Astrocyte (in vitro differentiated cells and primary cell): ENCODE measurements at regions not wholly inside any gene's neighbourhood (a gene's known extent, or its start where the extent isn't known, plus 50 kb on each side); places are given as distances from the start of the nearest gene placed in this dataset.
"Not testable (repeated sequence)": the region's sequence is repeated elsewhere in the genome, so short reads cannot be mapped to it uniquely, and the experiment has no call there.

ENCODE experiments used
- DNase-seq: peaks from one replicate; pipeline ENCODE4 v3.0.0-alpha.2; 2010; ENCODE audit warnings: low read depth
- FAIRE-seq: peaks from 2 replicates; lab custom pipeline; 2011; peaks lifted over from hg19 to GRCh38; lab: Jason Lieb, UNC
- H2AFZ ChIP-seq: 2 replicates; pipeline ENCODE4 v1.6.0; 2012; ENCODE audit warnings: low read depth, low read length, inconsistent platforms
- H3K27ac ChIP-seq: 2 replicates; pipeline ENCODE4 v1.5.1; 2011; ENCODE audit warnings: low read depth, low read length, inconsistent platforms
- H3K27me3 ChIP-seq: 2 replicates; pipeline ENCODE4 v1.6.0; 2011; ENCODE audit warnings: low read length, inconsistent platforms; ENCODE audit not compliant: insufficient read depth
- H3K36me3 ChIP-seq: 2 replicates; pipeline ENCODE4 v1.5.1; 2011; ENCODE audit warnings: low read length, inconsistent platforms; ENCODE audit not compliant: insufficient read depth
- H3K4me1 ChIP-seq: 2 replicates; pipeline ENCODE4 v1.5.1; 2011; ENCODE audit warnings: low read length, inconsistent platforms; ENCODE audit not compliant: insufficient read depth
- H3K4me2 ChIP-seq: 2 replicates; pipeline ENCODE4 v1.6.0; 2012; ENCODE audit warnings: low read length, inconsistent platforms
- H3K4me3 ChIP-seq: 2 replicates; pipeline ENCODE4 v1.5.1; 2011; ENCODE audit warnings: low read depth, mild to moderate bottlenecking, low read length, inconsistent platforms; ENCODE audit not compliant: insufficient read depth
- H3K79me2 ChIP-seq: 2 replicates; pipeline ENCODE4 v1.6.0; 2012; ENCODE audit warnings: mild to moderate bottlenecking, low read length, inconsistent platforms; ENCODE audit not compliant: insufficient read depth
- H3K9ac ChIP-seq: 2 replicates; pipeline ENCODE4 v1.6.0; 2012; ENCODE audit warnings: mild to moderate bottlenecking, low read length, inconsistent platforms
- H3K9me3 ChIP-seq: 2 replicates; pipeline ENCODE4 v1.5.1; 2012; ENCODE audit warnings: low read depth, mild to moderate bottlenecking, low read length, inconsistent platforms; ENCODE audit not compliant: insufficient read depth
- H4K20me1 ChIP-seq: 2 replicates; pipeline ENCODE4 v1.6.0; 2012; ENCODE audit warnings: low read length, inconsistent platforms; ENCODE audit not compliant: insufficient read depth
- H3K27ac Mint-ChIP-seq: one replicate; pipeline ENCODE4 v1.8.0; 2021; ENCODE audit warnings: mild to moderate bottlenecking, mixed read lengths; ENCODE audit not compliant: unreplicated experiment
- H3K27me3 Mint-ChIP-seq: one replicate; pipeline ENCODE4 v1.8.0; 2021; ENCODE audit warnings: low read depth, mixed read lengths; ENCODE audit not compliant: unreplicated experiment
- H3K36me3 Mint-ChIP-seq: one replicate; pipeline ENCODE4 v1.8.0; 2021; ENCODE audit warnings: low read depth, mixed read lengths; ENCODE audit not compliant: unreplicated experiment
- H3K4me1 Mint-ChIP-seq: one replicate; pipeline ENCODE4 v1.8.0; 2021; ENCODE audit warnings: low read depth, mixed read lengths; ENCODE audit not compliant: unreplicated experiment
- H3K4me3 Mint-ChIP-seq: one replicate; pipeline ENCODE4 v1.8.0; 2021; ENCODE audit warnings: mild to moderate bottlenecking, moderate library complexity, mixed read lengths; ENCODE audit not compliant: unreplicated experiment
- H3K9me3 Mint-ChIP-seq: one replicate; pipeline ENCODE4 v1.8.0; 2021; ENCODE audit warnings: mild to moderate bottlenecking, mixed read lengths; ENCODE audit not compliant: unreplicated experiment
- EZH2 ChIP-seq: IDR thresholded peaks from 2 replicates; pipeline ENCODE4 v1.6.1; 2012; ENCODE audit warnings: mild to moderate bottlenecking, low read length, inconsistent platforms; ENCODE audit not compliant: insufficient read depth
- TF ChIP-seq, protein P1 (sequence below): IDR thresholded peaks from 2 replicates; pipeline ENCODE4 v1.5.1; 2011; ENCODE audit warnings: low read depth, mild to moderate bottlenecking, inconsistent platforms, low read length, moderate library complexity; ENCODE audit not compliant: insufficient read depth

DNA sequence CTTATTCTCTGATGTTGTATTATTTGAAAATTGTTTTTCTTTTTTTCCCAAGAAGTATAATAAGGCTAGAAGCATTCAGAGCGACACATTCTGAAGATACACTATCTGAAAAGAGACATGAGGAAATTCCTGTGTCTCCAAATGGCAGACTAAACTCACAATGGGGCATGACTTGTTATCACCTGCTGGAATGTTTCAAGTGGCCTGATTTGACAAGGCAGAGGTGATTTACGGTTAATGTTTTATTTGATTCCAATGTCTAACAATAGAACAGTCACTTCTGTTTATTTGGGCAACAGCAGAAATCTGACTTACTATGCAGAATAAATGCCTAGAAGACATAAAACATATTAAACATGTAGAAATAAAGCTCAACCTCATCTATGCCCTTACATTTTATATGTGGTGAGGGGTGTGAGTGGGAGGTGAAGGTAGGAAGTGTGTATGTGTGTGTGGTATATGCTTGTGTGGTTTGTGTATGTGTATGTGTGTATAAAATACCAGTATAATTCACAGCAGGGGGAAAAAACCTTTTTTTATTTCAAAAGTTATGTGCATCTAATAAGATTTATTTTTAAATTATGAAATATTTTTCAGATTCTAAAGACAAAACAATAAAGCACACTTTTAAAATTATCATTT lies 1051.7 kb downstream of the ROBO2 start:
- Mint-ChIP-seq H3K9me3 (peaks cover 4% of the 10 kb centered on the region), H3K36me3 (no peaks in the 10 kb centered on the region), H3K27ac (no peak overlapping the region), H3K4me1 (no peaks in the 10 kb centered on the region), H3K4me3 (no peak overlapping the region), H3K27me3 (no peaks in the 10 kb centered on the region)
- Histone ChIP-seq H3K27me3 (no peaks in the 10 kb centered on the region), H2AFZ (no peak overlapping the region), H3K79me2 (no peaks in the 10 kb centered on the region), H3K36me3 (no peaks in the 10 kb centered on the region), H3K9me3 (no peaks in the 10 kb centered on the region), H3K9ac (no peak overlapping the region), H3K4me3 (no peak overlapping the region), H3K4me2 (no peak overlapping the region), H4K20me1 (no peaks in the 10 kb centered on the region), H3K27ac (no peak overlapping the region), H3K4me1 (no peaks in the 10 kb centered on the region)
- DNase-seq (peak; percentile 4), FAIRE-seq (no peak)
- TF ChIP-seq EZH2: no peak

DNA sequence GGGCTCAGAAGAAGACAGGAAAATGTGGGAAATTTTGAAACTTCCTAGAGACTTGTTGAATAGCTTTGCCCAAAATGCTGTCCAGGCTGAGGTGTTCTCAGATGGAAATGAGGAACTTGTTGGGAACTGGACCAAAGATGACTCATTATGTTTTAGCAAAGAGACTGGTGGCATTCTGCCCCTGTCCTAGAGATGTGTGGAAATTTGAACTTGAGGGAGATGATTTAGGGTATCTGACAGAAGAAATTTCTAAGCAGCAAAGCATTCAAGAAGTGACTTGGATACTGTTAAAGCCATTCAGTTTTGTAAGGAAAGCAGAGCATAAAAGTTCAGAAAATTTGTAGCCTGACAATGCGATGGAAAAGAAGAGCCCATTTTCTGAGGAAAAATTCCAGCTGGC lies 1052.7 kb downstream of the ROBO2 start:
- FAIRE-seq: not testable (repeated sequence)

DNA sequence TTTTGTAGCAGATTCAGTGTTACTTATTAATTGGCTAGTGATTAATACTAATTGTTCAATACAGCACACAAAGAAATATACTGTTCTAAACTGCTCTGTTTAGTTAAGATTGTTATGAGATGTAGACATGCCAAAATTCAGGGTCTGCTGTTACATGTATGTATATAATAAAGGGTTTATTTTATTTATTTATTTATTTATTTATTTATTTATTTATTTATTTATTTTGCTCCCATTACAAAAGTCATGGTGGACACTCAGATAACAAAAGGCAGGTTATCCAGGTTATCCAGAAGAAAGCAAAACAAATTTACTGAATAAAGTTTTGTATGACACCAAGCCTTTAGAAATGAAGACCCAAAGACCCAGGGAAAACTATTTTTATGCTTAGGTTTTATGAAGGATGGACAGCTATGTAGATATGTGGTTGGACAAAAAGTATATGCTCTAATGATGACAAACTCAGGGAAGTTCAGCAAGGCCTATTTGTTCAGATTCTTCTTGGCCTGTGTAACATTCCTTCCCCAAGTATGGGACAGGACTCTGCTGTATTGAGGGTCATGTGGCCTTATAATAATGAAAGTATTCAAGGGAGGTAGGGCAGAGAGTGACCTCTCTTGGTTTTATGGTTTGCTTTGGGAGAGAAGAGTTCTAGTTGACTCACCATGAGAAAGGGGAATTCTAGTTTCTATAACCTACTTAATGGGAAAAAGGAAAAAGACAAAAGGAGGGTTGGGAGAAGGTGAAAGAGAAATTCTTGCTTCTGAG lies 1056.8 kb downstream of the ROBO2 start:
- H3K4me3 Mint-ChIP-seq: no peak overlapping the region
- peak; percentile 45 for FAIRE-seq
- H3K36me3 Mint-ChIP-seq: no peaks in the 10 kb centered on the region
- Histone ChIP-seq H3K9ac (no peak overlapping the region), H4K20me1 (no peaks in the 10 kb centered on the region), H3K4me3 (no peak overlapping the region), H3K79me2 (no peaks in the 10 kb centered on the region), H3K27ac (no peak overlapping the region), H3K4me1 (peaks cover 10% of the 10 kb centered on the region), H3K9me3 (no peaks in the 10 kb centered on the region), H3K4me2 (peak overlapping the region; percentile 22), H3K27me3 (no peaks in the 10 kb centered on the region), H2AFZ (no peak overlapping the region), H3K36me3 (no peaks in the 10 kb centered on the region)
- peaks cover 3% of the 10 kb centered on the region for H3K9me3 Mint-ChIP-seq
- TF ChIP-seq EZH2: no peak
- TF ChIP-seq, protein P1, sequence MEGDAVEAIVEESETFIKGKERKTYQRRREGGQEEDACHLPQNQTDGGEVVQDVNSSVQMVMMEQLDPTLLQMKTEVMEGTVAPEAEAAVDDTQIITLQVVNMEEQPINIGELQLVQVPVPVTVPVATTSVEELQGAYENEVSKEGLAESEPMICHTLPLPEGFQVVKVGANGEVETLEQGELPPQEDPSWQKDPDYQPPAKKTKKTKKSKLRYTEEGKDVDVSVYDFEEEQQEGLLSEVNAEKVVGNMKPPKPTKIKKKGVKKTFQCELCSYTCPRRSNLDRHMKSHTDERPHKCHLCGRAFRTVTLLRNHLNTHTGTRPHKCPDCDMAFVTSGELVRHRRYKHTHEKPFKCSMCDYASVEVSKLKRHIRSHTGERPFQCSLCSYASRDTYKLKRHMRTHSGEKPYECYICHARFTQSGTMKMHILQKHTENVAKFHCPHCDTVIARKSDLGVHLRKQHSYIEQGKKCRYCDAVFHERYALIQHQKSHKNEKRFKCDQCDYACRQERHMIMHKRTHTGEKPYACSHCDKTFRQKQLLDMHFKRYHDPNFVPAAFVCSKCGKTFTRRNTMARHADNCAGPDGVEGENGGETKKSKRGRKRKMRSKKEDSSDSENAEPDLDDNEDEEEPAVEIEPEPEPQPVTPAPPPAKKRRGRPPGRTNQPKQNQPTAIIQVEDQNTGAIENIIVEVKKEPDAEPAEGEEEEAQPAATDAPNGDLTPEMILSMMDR: no peak
- peak; percentile 77 for DNase-seq
- H3K4me1 Mint-ChIP-seq: peaks cover 6% of the 10 kb centered on the region
- no peaks in the 10 kb centered on the region for H3K27me3 Mint-ChIP-seq
- no peak overlapping the region for H3K27ac Mint-ChIP-seq

More for the DNA sequence above, 1052.7 kb downstream of the ROBO2 start:
- H3K79me2 ChIP-seq, H3K9me3 Mint-ChIP-seq, H3K36me3 Mint-ChIP-seq, H3K27me3 ChIP-seq, H3K4me3 ChIP-seq, H3K4me2 ChIP-seq, H3K4me1 ChIP-seq, H2AFZ ChIP-seq, H3K4me3 Mint-ChIP-seq, H3K9me3 ChIP-seq, H4K20me1 ChIP-seq, H3K27ac ChIP-seq, H3K27ac Mint-ChIP-seq, H3K4me1 Mint-ChIP-seq, H3K27me3 Mint-ChIP-seq, H3K36me3 ChIP-seq, H3K9ac ChIP-seq: not testable (repeated sequence)
- peak; percentile 35 for DNase-seq
